Thymus (tissue), 11 donors: ENCODE measurements at regions not wholly inside any gene's neighbourhood (a gene's known extent, or its start where the extent isn't known, plus 50 kb on each side); places are given as distances from the start of the nearest gene placed in this dataset.

Source experiments
- DNase-seq, 9 donors: peaks; one replicate each; pipeline ENCODE4 v3.0.0-alpha.2; 2013; ENCODE audit warnings: low spot score in 9 of 9, low read depth in 6 of 9, missing footprints in 1 of 9
- H3K27ac ChIP-seq, 2 donors: one replicate each; pipeline ENCODE4 v1.5.1; 2013; ENCODE audit warnings: control low read depth in 1 of 2, low read depth in 1 of 2, low read length in 1 of 2, mild to moderate bottlenecking in 1 of 2, moderate library complexity in 1 of 2
- H3K27me3 ChIP-seq, 2 donors: one replicate each; pipeline ENCODE4 v1.5.1; 2013; ENCODE audit warnings: low read length in 1 of 2; ENCODE audit not compliant: control insufficient read depth in 2 of 2, insufficient read depth in 1 of 2
- H3K36me3 ChIP-seq, 2 donors: one replicate each; pipeline ENCODE4 v1.5.1; 2013; ENCODE audit warnings: low read length in 1 of 2, mild to moderate bottlenecking in 1 of 2, moderate library complexity in 1 of 2; ENCODE audit not compliant: control insufficient read depth in 2 of 2, insufficient read depth in 2 of 2
- H3K4me1 ChIP-seq, 2 donors: one replicate each; pipeline ENCODE4 v1.5.1; 2013; ENCODE audit warnings: low read length in 2 of 2; ENCODE audit not compliant: control insufficient read depth in 2 of 2, insufficient read depth in 2 of 2
- H3K4me3 ChIP-seq, 2 donors: one replicate each; pipeline ENCODE4 v1.5.1; 2013; ENCODE audit warnings: low read length in 2 of 2, control low read depth in 1 of 2, mild to moderate bottlenecking in 1 of 2
- H3K9me3 ChIP-seq, 2 donors: one replicate each; pipeline ENCODE4 v1.5.1; 2013; ENCODE audit warnings: low read length in 1 of 2, mild to moderate bottlenecking in 1 of 2; ENCODE audit not compliant: control insufficient read depth in 2 of 2, insufficient read depth in 1 of 2
- whole genome bisulfite sequencing: extraction: QIAGEN DNeasy Blood & Tissue Kit; methylation state at CpG from one replicate; pipeline ENCODE4 v1.1.7; 2013; 5-methylcytosine and 5-hydroxymethylcytosine counted together
- donor health status: healthy.

GRCh38 chr13:61830475-61830874 lies 414.8 kb upstream of the PCDH20 start:
- H3K4me1 ChIP-seq: no peaks in the 10 kb centered on the region
- no peak for DNase-seq
- H3K9me3 ChIP-seq: no peaks in the 10 kb centered on the region
- no peaks in the 10 kb centered on the region for H3K27me3 ChIP-seq
- H3K27ac ChIP-seq: no peak overlapping the region
- H3K4me3 ChIP-seq: no peak overlapping the region
- H3K36me3 ChIP-seq: no peaks in the 10 kb centered on the region
- WGBS: 80% methylated on average over 1 of the region's 1 CpG

- Histone ChIP-seq H3K27ac (no peak overlapping the region), H3K27me3 (no peaks in the 10 kb centered on the region), H3K9me3 (no peaks in the 10 kb centered on the region), H3K4me1 (no peaks in the 10 kb centered on the region), H3K4me3 (no peak overlapping the region), H3K36me3 (no peaks in the 10 kb centered on the region)
- WGBS: 91% methylated on average over 1 of the region's 1 CpG
- no peak for DNase-seq
Measured at GRCh38 chr13:61824168-61824567, 408.5 kb upstream of the PCDH20 start.

GRCh38 chr13:61812286-61812685 lies 396.6 kb upstream of the PCDH20 start:
- no peak for DNase-seq
- 93% methylated on average over 3 of the region's 3 CpGs for WGBS
- Histone ChIP-seq H3K36me3 (no peaks in the 10 kb centered on the region), H3K27ac (no peak overlapping the region), H3K4me1 (no peaks in the 10 kb centered on the region), H3K4me3 (no peak overlapping the region), H3K9me3 (peaks cover 0 to 3% of the 10 kb centered on the region in 2 donors), H3K27me3 (no peaks in the 10 kb centered on the region)

GRCh38 chr13:61810065-61810464 lies 394.4 kb upstream of the PCDH20 start:
- Histone ChIP-seq H3K36me3 (no peaks in the 10 kb centered on the region), H3K27ac (no peak overlapping the region), H3K27me3 (no peaks in the 10 kb centered on the region), H3K4me3 (no peak overlapping the region), H3K9me3 (no peaks in the 10 kb centered on the region), H3K4me1 (no peaks in the 10 kb centered on the region)
- WGBS: 81% methylated on average over 1 of the region's 1 CpG
- no peak for DNase-seq

GRCh38 chr13:61797397-61797796 lies 381.7 kb upstream of the PCDH20 start:
- 94% methylated on average over 1 of the region's 1 CpG for WGBS

GRCh38 chr13:61795580-61795979 lies 379.9 kb upstream of the PCDH20 start:
- Histone ChIP-seq H3K27me3 (no peaks in the 10 kb centered on the region), H3K36me3 (no peaks in the 10 kb centered on the region), H3K27ac (no peak overlapping the region), H3K4me1 (no peaks in the 10 kb centered on the region), H3K9me3 (no peaks in the 10 kb centered on the region), H3K4me3 (no peak overlapping the region)
- no peak for DNase-seq
- 95% methylated on average over 1 of the region's 1 CpG for WGBS

More at GRCh38 chr13:61797397-61797796, 381.7 kb upstream of the PCDH20 start:
- H3K27me3 ChIP-seq: no peaks in the 10 kb centered on the region
- no peak for DNase-seq
- no peaks in the 10 kb centered on the region for H3K9me3 ChIP-seq
- H3K36me3 ChIP-seq: no peaks in the 10 kb centered on the region
- H3K4me1 ChIP-seq: no peaks in the 10 kb centered on the region
- H3K27ac ChIP-seq: no peak overlapping the region
- no peak overlapping the region for H3K4me3 ChIP-seq

- no peaks in the 10 kb centered on the region for H3K27me3 ChIP-seq
- no peaks in the 10 kb centered on the region for H3K36me3 ChIP-seq
- H3K4me3 ChIP-seq: no peak overlapping the region
- no peaks in the 10 kb centered on the region for H3K9me3 ChIP-seq
- DNase-seq: no peak
- no peaks in the 10 kb centered on the region for H3K4me1 ChIP-seq
- H3K27ac ChIP-seq: no peak overlapping the region
- WGBS: 76% methylated on average over 3 of the region's 3 CpGs
Measured at GRCh38 chr13:61779456-61779855, 363.8 kb upstream of the PCDH20 start.

- no peak for DNase-seq
- Histone ChIP-seq H3K4me3 (no peak overlapping the region), H3K4me1 (no peaks in the 10 kb centered on the region), H3K27me3 (no peaks in the 10 kb centered on the region), H3K27ac (no peak overlapping the region), H3K9me3 (no peaks in the 10 kb centered on the region), H3K36me3 (no peaks in the 10 kb centered on the region)
- WGBS: 80% methylated on average over 6 of the region's 6 CpGs
Measured at GRCh38 chr13:61778531-61778930, 362.9 kb upstream of the PCDH20 start.

- DNase-seq: no peak
- no peaks in the 10 kb centered on the region for H3K9me3 ChIP-seq
- whole genome bisulfite sequencing: 91% methylated on average over 2 of the region's 2 CpGs
- H3K4me3 ChIP-seq: no peak overlapping the region
- H3K27me3 ChIP-seq: no peaks in the 10 kb centered on the region
- no peaks in the 10 kb centered on the region for H3K4me1 ChIP-seq
- no peaks in the 10 kb centered on the region for H3K36me3 ChIP-seq
- H3K27ac ChIP-seq: no peak overlapping the region
Measured at GRCh38 chr13:61777899-61778298, 362.2 kb upstream of the PCDH20 start.

GRCh38 chr13:61777271-61777670 lies 361.6 kb upstream of the PCDH20 start:
- Histone ChIP-seq H3K27me3 (no peaks in the 10 kb centered on the region), H3K36me3 (no peaks in the 10 kb centered on the region), H3K27ac (no peak overlapping the region), H3K4me1 (no peaks in the 10 kb centered on the region), H3K9me3 (no peaks in the 10 kb centered on the region), H3K4me3 (no peak overlapping the region)
- no peak for DNase-seq
- 82% methylated on average over 3 of the region's 3 CpGs for WGBS
